ENCODE measurements at regions not wholly inside any gene's neighbourhood (a gene's known extent, or its start where the extent isn't known, plus 50 kb on each side); places are given as distances from the start of the nearest gene placed in this dataset.

- DNase-seq (ENCODE audit: missing footprints), result no peak
- intact Hi-C loops (cut with DNase I), result no loop called here
- no peak for ATAC-seq
These were observed 884.5 kb downstream of the SUCLG1 start for GRCh38 chr2:83574614-83575013.

GRCh38 chr2:83573060-83573459 is 886.0 kb downstream of the SUCLG1 start:
- ATAC-seq (no peak), DNase-seq (ENCODE audit: missing footprints) (no peak)
- intact Hi-C loops (cut with DNase I), result no loop called here

GRCh38 chr2:83572400-83572799 is 886.7 kb downstream of the SUCLG1 start:
- intact Hi-C loops (cut with DNase I), result no loop called here
- DNase-seq (ENCODE audit: missing footprints) (no peak), ATAC-seq (no peak)

- DNase-seq (ENCODE audit: missing footprints), result no peak
- intact Hi-C loops (cut with DNase I), result no loop called here
- no peak for ATAC-seq
These were observed 891.5 kb downstream of the SUCLG1 start for GRCh38 chr2:83567551-83567950.

GRCh38 chr2:83565626-83566025 is 893.5 kb downstream of the SUCLG1 start:
- intact Hi-C loops (cut with DNase I), result no loop called here
- no peak for DNase-seq (ENCODE audit: missing footprints)
- ATAC-seq, result no peak

GRCh38 chr2:83565181-83565580 is 893.9 kb downstream of the SUCLG1 start:
- DNase-seq (ENCODE audit: missing footprints) (no peak), ATAC-seq (no peak)
- intact Hi-C loops (cut with DNase I), result no loop called here

- ATAC-seq (no peak), DNase-seq (ENCODE audit: missing footprints) (no peak)
- intact Hi-C loops (cut with DNase I), result no loop called here
These were observed 897.5 kb downstream of the SUCLG1 start for GRCh38 chr2:83561592-83561991.

- intact Hi-C loops (cut with DNase I), result no loop called here
- no peak for DNase-seq (ENCODE audit: missing footprints)
- ATAC-seq, result no peak
These were observed 922.5 kb downstream of the SUCLG1 start for GRCh38 chr2:83536556-83536955.

GRCh38 chr2:83534416-83534815 is 924.7 kb downstream of the SUCLG1 start:
- intact Hi-C loops (cut with DNase I), result no loop called here
- ATAC-seq (no peak), DNase-seq (ENCODE audit: missing footprints) (no peak)

- ATAC-seq (no peak), DNase-seq (ENCODE audit: missing footprints) (no peak)
- intact Hi-C loops (cut with DNase I), result no loop called here
These were observed 927.8 kb downstream of the SUCLG1 start for GRCh38 chr2:83531206-83531826.

GRCh38 chr2:83528767-83529166 is 930.3 kb downstream of the SUCLG1 start:
- intact Hi-C loops (cut with DNase I), result no loop called here
- DNase-seq (ENCODE audit: missing footprints) (no peak), ATAC-seq (no peak)

GRCh38 chr2:83522891-83523493 is 936.1 kb downstream of the SUCLG1 start:
- intact Hi-C loops (cut with DNase I), result no loop called here
- no peak for ATAC-seq
- DNase-seq (ENCODE audit: missing footprints), result no peak

GRCh38 chr2:83517727-83518368 is 941.2 kb downstream of the SUCLG1 start:
- ATAC-seq, result no peak
- intact Hi-C loops (cut with DNase I), result no loop called here
- DNase-seq (ENCODE audit: missing footprints), result no peak

- no peak for ATAC-seq
- intact Hi-C loops (cut with DNase I), result no loop called here
- no peak for DNase-seq (ENCODE audit: missing footprints)
These were observed 942.6 kb downstream of the SUCLG1 start for GRCh38 chr2:83516503-83516902.

GRCh38 chr2:83487451-83487850 is 971.6 kb downstream of the SUCLG1 start:
- ATAC-seq, result no peak
- no peak for DNase-seq (ENCODE audit: missing footprints)

GRCh38 chr2:83481436-83481835 is 977.6 kb downstream of the SUCLG1 start:
- ATAC-seq (no peak), DNase-seq (ENCODE audit: missing footprints) (no peak)
- intact Hi-C loops (cut with DNase I), result no loop called here

More at GRCh38 chr2:83487451-83487850, 971.6 kb downstream of the SUCLG1 start:
- intact Hi-C loops (cut with DNase I), result no loop called here

GRCh38 chr2:83478037-83478436 is 981.0 kb downstream of the SUCLG1 start:
- intact Hi-C loops (cut with DNase I), result no loop called here
- ATAC-seq, result no peak
- no peak for DNase-seq (ENCODE audit: missing footprints)

GRCh38 chr2:83475371-83475770 is 983.7 kb downstream of the SUCLG1 start:
- ATAC-seq (no peak), DNase-seq (ENCODE audit: missing footprints) (no peak)
- intact Hi-C loops (cut with DNase I), result no loop called here

GRCh38 chr2:83471655-83472054 is 987.4 kb downstream of the SUCLG1 start:
- ATAC-seq (no peak), DNase-seq (ENCODE audit: missing footprints) (no peak)
- intact Hi-C loops (cut with DNase I), result no loop called here

GRCh38 chr2:83470928-83471327 is 988.2 kb downstream of the SUCLG1 start:
- DNase-seq (ENCODE audit: missing footprints) (no peak), ATAC-seq (no peak)
- intact Hi-C loops (cut with DNase I), result no loop called here
